ENCODE measurements at regions not wholly inside any gene's neighbourhood (a gene's known extent, or its start where the extent isn't known, plus 50 kb on each side); places are given as distances from the start of the nearest gene placed in this dataset.

DNA sequence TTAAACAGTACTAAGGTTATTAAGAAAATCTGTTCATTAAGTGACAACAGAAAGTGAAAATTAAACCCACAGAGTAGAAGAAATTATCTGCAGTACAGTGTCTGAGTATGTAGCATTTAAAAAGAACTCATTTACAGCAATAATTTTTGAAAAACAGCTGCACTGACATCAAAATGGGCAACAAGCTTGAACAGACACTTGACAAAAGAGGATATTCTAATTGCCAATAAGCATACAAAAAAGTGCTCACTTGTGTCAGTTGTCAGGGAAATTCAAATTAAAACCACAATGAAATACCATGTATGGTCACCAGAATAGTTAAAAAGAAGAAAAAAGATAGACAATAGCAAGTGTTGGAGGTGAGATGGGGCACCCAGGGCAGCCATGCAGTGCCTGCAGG is 93.3 kb upstream of the LINC01488 start:
- Histone ChIP-seq H3K27ac (ENCODE audit: insufficient read depth, low read length) (no peak overlapping the region), H3K27me3 (ENCODE audit: control insufficient read depth, insufficient read depth, low read length) (peaks cover 7% of the 10 kb centered on the region; the same call in 1 of the 2 replicates), H3K4ac (ENCODE audit: low read depth, low read length) (no peak overlapping the region), H2AFZ (replicated peaks; ENCODE audit: low read length, poor library complexity) (no peak overlapping the region), H3K79me1 (ENCODE audit: low read depth in 1 of 2, low read length in 2 of 2) (no peaks in the 10 kb centered on the region), H3K36me3 (ENCODE audit: control insufficient read depth, insufficient read depth, low read length) (no peaks in the 10 kb centered on the region), H4K91ac (ENCODE audit: insufficient read depth, low read depth, low read length) (no peak overlapping the region), H2AK5ac (ENCODE audit: low read depth, low read length) (no peak overlapping the region), H3K23ac (ENCODE audit: low read depth, low read length) (no peak overlapping the region), H2BK5ac (ENCODE audit: low read depth, low read length, poor library complexity, severe bottlenecking) (no peak overlapping the region), H2BK120ac (ENCODE audit: low read depth, low read length) (no peak overlapping the region), H3K9me3 (ENCODE audit: control insufficient read depth, insufficient read depth, low read length) (peaks cover 11% of the 10 kb centered on the region), H3K4me1 (ENCODE audit: control insufficient read depth, insufficient read depth, low read length) (no peaks in the 10 kb centered on the region), H4K20me1 (ENCODE audit: insufficient read depth, low read length) (no peaks in the 10 kb centered on the region), H3K9me1 (ENCODE audit: insufficient read depth, low read length) (no peaks in the 10 kb centered on the region), H3K4me2 (ENCODE audit: low read depth, low read length) (no peak overlapping the region), H2BK15ac (ENCODE audit: low read depth, low read length) (no peak overlapping the region), H3K14ac (replicated peaks; ENCODE audit: low read depth, low read length) (no peak overlapping the region), H3K9ac (ENCODE audit: low read depth, low read length) (no peak overlapping the region), H2AK9ac (replicated peaks; ENCODE audit: low read depth, low read length, poor library complexity) (no peak overlapping the region), H3K56ac (ENCODE audit: extremely low read depth, insufficient read depth, low read length) (no peak overlapping the region), H3K18ac (ENCODE audit: low read depth, low read length) (no peak overlapping the region), H4K8ac (ENCODE audit: low read depth in 2 of 2, low read length in 2 of 2) (no peak overlapping the region), H3K4me3 (ENCODE audit: insufficient read depth, low read depth, low read length) (no peak overlapping the region), H4K5ac (ENCODE audit: low read depth, low read length) (no peak overlapping the region), H2BK20ac (ENCODE audit: low read depth, low read length) (no peak overlapping the region)
- ChIA-PET POLR2A (ENCODE audit: unreplicated experiment) (no interaction called here), CTCF (no interaction called here)
- TF ChIP-seq SMC3 (IDR thresholded peaks at IDR 0.05; ENCODE audit: low read depth, low read length) (no peak), RCOR1 (IDR thresholded peaks at IDR 0.05; ENCODE audit: insufficient replicate concordance, low read length) (no peak), POLR2A (IDR thresholded peaks at IDR 0.05; ENCODE audit: low read depth, low read length) (no peak), FOS (IDR thresholded peaks at IDR 0.05; ENCODE audit: low read depth, low read length) (no peak), MAZ (IDR thresholded peaks at IDR 0.05; ENCODE audit: borderline replicate concordance, low read depth, low read length) (no peak)
- TF ChIP-seq, protein P1, sequence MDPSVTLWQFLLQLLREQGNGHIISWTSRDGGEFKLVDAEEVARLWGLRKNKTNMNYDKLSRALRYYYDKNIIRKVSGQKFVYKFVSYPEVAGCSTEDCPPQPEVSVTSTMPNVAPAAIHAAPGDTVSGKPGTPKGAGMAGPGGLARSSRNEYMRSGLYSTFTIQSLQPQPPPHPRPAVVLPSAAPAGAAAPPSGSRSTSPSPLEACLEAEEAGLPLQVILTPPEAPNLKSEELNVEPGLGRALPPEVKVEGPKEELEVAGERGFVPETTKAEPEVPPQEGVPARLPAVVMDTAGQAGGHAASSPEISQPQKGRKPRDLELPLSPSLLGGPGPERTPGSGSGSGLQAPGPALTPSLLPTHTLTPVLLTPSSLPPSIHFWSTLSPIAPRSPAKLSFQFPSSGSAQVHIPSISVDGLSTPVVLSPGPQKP (IDR thresholded peaks at IDR 0.05; ENCODE audit: borderline replicate concordance, low read depth, low read length): no peak
- DNase-seq: no peak
- no TSS peak for BruUV-seq (replicated peaks)
- dilution Hi-C loops (cut with HindIII; ENCODE audit: low sequenced_read_pairs, unreplicated experiment): no loop called here
- intact Hi-C loops (cut with micrococcal nuclease): no loop called here
- in situ Hi-C loops (cut with MboI; ENCODE audit: low sequenced_read_pairs): no loop called here
- ATAC-seq (ENCODE audit: low read depth): no peak

Measured in IMR-90 (cell line).